HEK293 (cell line): ENCODE measurements at regions not wholly inside any gene's neighbourhood (a gene's known extent, or its start where the extent isn't known, plus 50 kb on each side); places are given as distances from the start of the nearest gene placed in this dataset.

Experiments used
- AEBP2 ChIP-seq: fragments of 450-650 bp; formaldehyde crosslinking; IDR thresholded peaks from 2 replicates; pipeline ENCODE4 v1.5.1; 2016; ENCODE audit warnings: missing biosample characterization, missing genetic modification characterization, borderline replicate concordance
- CTCF ChIP-seq: fragments of 450-650 bp; formaldehyde crosslinking; IDR thresholded peaks from 2 replicates; pipeline ENCODE4 v1.5.1; 2016; ENCODE audit warnings: missing biosample characterization, missing genetic modification characterization
- TCF7L2 ChIP-seq: IDR thresholded peaks from 2 replicates; pipeline ENCODE4 v1.6.1; 2011; ENCODE audit warnings: low read depth, mild to moderate bottlenecking, inconsistent platforms, low read length, moderate library complexity, borderline replicate concordance
- ZEB2 ChIP-seq: fragments of 450-650 bp; formaldehyde crosslinking; IDR thresholded peaks from 2 replicates; pipeline ENCODE4 v1.5.1; 2016; ENCODE audit warnings: missing biosample characterization, missing genetic modification characterization
- ZNF747 ChIP-seq: fragments of 450-650 bp; formaldehyde crosslinking; IDR thresholded peaks from 2 replicates; pipeline ENCODE4 v1.5.1; 2016; ENCODE audit warnings: missing biosample characterization, missing genetic modification characterization

DNA sequence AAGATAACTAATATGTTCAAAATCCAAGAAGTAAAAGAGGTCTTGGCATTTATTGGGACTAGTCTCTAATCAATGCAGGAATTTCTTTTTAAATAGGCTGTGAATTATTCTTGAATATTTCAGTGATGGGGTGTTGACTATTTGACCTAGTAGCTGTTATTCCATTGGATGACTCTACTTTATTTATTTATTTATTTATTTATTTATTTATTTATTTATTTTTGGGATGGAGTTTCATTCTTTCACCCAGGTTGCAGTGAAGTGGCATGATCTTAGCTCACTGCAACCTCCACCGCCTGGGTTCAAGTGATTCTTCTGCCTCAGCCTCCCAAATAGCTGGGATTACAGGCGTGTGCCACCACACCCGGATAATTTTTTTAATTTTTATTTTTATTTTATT lies 1227.8 kb downstream of the ZPLD1 start:
- no peak for TF ChIP-seq CTCF
- no peak for TF ChIP-seq ZNF747
- no peak for TF ChIP-seq ZEB2 (tag by site-specific recombination)
- no peak for TF ChIP-seq TCF7L2
- no peak for TF ChIP-seq AEBP2
